HG03095 (cell line): ENCODE measurements at regions not wholly inside any gene's neighbourhood (a gene's known extent, or its start where the extent isn't known, plus 50 kb on each side); places are given as distances from the start of the nearest gene placed in this dataset.
A peak's percentile ranks its signal among the peaks of the same experiment; 100 is the strongest.
"Not testable (repeated sequence)": the region's sequence is repeated elsewhere in the genome, so short reads cannot be mapped to it uniquely, and the experiment has no call there.

Experiments
- ATAC-seq: cut with Tn5 transposase; IDR thresholded peaks from one replicate; pipeline ENCODE4 v1.9.1; 2021; ENCODE audit warnings: moderate library complexity; ENCODE audit not compliant: unreplicated experiment

DNA sequence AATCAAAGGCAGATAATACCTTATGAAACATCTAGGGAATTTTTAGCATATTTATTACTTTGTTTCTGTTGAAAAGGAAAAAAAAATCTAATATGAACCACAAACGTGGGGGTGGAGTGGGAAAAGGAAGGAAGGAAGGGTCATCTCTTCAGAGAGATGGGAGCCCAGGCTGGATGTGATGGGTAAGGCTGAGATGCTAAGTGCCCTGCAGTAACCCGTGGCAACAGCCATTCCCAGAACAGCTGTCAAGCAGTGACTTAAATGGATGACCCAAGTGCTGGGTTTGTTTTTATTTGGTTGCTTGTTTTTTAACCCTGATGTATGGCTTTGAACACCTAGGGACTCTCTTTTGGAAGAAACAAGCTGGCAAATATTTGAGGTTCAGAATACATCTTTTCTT, 50.7 kb upstream of the KLF7 start:
- ATAC-seq = no peak

DNA sequence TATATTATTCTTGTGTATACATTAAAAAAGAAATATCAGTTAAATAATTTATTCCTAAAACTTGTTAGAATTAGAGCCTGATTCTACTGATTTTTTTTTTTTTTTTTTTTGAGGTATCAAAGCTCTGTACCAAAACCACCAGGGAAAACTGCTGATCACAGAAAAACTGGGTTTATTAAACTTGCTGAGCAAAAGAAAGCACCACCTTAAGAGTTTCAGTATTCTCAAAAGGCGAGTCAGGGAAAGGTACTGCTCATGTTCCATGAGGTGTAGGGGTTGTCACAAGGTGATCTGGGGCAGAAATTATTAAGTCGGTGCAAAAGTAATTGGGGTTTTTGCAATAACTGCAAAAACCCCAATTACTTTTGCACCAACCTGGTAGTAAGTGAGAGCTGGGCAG, 51.7 kb upstream of the KLF7 start:
- ATAC-seq = no peak

DNA sequence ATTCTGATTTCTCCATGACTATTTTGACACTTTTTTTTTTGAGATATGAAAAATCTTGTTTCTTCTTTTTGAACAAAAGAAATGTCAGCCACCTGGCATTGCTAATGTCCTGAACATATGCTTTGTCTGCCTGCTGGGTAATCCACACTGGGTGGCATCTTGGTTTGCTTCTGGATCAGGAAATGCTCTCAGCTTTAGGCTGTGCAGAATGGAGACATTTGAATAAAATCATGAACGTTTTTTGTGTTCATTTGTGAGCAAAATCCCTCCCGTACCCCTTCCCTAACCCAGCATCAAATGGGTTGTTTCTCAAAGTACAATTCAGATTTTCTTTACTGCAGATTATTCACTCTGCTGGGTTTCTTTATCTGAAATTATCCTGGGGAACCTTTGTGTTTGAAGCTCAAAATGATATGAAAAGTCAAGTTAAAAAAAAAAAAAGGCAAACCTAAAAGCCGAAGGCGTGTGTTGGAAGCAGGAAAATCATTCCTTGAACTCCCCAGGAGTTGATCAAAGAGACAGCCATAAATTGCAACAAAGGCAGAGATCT, 53.4 kb upstream of the KLF7 start:
- no peak for ATAC-seq

DNA sequence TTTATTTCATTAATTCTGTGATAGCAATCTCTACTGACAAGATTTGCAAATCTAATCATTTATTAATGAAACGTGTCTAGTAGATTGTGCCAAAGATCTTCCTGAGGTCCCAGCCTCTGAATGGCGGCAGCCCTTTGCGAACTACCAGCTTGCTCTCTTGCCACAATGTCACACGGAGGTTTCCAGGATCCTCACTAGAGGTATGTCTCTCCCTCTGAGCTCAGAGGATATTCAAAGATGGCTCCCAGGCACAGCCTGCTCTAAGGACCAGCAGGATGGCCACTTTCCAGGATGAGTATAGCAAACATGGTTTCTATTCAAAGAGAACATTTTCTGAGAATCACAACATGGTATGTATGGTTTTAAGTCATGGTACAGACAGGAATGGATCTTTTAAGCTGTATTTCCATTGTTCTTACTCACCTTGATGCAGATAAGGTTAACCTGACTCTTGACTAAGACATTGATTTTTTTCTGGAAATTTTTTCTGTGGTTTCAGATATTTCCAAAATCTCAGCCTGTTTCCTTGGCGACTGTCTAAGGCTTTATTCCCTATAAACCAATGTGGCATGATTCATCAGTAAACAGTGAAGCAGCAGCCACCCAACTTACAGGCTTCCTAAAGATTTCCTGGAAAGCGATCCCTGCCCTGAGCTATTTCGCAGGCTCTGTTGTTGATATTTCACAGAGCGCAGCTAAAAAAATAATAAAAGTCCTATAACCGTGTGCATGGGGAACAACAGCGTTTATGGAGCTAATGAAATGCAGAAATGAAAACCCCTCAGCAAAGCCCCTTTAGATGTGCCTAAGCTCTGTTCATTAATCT, 54.1 kb upstream of the KLF7 start:
- no peak for ATAC-seq

DNA sequence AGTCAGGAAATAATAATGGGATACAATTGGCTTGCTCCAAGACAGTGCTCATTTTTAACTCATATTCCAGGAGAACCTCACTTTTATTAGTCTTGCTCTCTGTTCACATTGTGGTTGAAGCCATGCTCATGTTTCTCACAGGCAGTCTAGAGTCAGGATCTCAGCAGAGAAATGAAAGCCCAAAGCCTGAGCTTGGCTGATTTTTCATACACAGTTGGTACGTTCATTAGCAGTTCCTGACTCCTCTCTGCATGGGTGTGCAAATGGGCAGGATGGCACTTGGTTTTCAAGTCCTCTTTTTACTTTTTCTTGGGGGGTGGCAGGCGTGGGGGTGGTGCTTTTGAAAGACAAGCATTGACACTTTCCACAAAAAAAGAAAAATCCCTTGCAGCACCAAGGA, 56.0 kb upstream of the KLF7 start:
- no peak for ATAC-seq

DNA sequence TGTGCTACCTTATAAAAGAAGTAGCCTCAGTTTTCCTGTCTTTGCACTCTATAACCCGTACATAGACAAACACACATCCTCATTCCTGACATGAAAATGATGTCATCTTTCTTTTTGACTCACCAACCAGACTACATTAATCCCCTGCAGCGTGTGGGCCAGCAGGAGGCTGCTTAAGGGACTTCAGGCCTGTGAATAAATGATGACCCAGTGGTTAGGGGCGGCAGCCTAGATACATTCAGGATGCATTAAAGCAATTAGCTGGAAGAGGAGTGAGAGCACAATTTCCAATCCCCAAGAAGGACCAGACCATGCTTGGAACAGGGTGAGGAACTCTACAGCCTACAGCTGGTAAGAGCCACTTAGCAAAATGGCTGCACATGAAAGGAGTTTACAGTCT, 57.3 kb upstream of the KLF7 start:
- ATAC-seq = peak; percentile 93

DNA sequence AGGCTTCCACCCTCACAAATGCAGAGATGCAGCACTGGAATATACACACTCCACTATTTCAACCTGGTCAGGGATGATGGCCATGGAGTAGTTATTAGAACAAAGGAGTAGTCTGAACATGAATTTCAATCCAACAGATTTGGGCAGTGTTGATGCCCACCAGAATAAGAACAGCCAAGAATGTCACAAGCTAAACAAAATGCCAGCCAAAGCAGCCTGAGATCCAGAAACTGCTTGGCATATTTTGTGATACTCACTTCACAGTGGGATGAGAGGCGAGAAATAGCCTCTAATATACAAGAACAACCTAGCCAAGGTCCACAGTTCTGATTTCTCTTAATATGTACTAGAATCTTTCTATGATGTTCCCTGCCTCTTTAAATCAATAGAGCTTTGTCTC, 58.6 kb upstream of the KLF7 start:
- ATAC-seq = no peak

DNA sequence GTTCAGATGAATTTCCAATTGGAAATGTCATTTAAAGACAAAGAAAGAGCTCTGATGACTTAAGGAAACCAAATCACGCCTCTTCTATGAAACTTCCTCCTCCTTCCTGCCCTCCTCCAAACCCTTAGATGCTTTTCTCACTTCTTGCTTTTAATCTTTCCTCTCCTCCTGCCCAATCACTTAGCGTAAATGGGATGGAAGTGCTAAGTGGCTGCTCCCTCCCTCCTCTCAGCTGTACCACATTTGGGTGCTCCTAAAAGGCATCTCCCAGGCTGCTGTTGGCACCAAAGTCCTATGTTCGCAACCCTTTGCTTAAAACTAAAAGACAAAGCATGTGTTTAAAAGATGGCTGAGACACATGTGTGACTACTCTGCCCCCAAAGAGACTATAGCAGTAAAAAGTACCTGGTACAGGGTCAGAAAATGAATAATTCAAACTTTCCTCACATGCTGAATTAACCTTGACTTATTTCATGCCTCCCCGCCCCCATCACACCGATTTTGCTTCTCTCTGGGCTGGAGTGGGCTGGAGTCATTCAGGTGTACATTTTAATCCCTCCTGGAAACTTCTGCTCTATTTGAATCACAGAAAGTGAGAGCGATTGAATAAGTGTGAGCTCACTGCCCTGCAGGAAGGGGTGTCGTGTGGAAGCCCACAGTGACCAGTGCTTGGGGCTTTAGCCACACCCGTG, 59.2 kb upstream of the KLF7 start:
- ATAC-seq = no peak

DNA sequence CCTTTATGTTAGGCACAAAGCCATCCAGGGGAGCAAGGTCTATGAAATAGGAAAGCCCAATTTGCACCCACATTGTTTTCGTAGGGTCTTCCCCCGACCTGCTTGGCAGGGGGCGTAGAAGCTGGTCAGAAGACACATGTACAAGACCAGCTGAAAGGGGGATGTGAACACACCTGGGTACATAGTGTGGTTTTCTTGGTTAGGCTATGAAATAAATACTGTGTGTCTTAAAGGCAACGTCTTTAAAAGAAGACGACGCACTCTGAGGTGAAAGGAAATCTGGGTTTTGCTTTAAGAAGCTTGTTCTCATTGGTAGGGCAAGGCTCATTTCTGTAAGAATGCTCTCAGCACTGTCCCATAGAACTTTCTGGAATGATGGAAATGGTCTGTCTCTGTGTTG, 60.0 kb upstream of the KLF7 start:
- ATAC-seq = no peak

DNA sequence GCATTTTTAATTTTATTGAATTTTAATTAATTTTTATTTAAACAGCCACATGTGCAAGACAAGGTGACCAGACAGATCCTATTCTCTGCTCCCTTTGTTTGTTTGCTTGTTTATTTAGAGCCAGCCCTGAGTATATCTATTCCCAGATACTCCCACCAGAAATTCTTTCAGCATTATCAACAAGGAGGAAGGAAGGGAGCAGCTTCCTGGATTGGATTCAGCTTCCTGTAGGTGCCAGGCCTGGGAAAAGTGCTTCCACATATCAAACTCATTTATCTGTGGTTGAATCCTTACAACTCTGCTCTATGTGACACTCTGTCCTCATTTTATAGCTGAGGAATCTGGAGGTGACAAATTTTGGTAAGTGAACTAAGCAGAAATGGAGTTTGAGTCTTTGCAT, 60.5 kb upstream of the KLF7 start:
- no peak for ATAC-seq

DNA sequence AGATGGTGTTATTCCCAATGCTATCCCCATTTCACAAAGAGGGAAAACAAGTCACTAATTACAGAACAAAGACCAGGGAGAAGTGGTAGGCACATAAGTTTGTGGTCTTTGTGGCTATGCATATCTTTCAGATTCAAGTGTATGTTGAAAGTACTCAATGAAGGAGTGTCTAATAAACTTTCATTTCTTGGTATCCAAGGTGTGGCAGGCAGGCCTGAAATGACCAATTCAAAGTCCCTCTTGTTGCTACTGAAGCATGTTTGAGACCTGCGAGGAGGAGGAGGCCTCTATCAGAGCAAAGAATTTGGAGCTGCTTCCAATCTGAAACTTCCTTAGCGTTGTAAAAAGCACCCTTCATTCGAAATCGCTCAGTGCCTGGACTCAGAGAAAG, 60.9 kb upstream of the KLF7 start:
- no peak for ATAC-seq

DNA sequence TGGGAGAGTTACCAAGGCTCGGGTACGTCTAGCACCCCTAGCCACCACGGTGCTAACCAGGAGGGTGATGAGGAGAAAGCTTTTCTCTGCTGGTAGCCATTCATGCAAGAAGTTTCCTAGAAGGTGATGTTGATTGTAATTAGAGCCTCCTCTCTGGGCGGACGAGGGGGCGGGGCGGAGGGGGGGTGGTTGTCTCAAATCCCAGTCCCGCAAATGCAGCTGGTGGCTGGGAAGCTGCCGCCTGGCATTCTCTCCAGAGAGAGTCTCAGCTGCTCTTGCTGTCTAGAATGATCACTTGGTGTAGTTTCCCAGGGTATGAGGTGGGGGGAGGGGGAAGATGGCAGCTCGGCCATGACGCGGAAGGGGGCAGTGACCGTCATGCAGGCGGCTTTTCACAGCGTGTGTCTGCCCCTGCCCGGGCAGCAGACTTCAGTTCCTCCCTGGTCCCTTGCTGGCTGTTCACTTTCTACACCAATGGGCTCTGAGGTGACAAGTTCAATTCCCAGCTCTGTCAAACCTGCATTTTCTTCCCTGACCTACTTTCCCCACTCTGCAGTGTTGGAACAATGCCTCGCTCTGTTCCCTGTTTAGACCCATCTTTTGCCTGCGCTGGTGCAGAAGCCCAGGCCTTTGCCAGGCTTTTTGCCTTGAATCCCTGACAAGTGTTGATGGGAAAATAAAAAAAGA, 61.5 kb upstream of the KLF7 start:
- ATAC-seq = no peak

DNA sequence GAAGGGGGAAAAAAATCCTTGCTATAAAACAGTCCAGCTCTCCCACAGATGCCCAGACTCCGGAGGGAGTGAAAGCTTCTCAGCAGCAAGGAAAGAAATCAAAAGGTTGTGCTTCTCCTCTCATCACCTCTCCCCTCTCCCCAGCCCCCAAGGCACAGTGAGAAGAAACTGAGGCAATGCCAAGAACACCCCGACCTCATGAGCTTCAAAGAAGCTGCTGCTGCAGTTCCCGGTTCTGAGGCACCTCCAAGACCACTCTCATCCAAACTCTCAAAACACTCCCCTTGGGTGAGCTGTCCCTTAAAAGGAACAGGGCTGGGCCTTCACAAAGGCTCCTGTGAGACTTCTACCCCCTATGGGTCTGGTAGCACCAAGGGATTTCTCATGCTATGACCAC, 62.0 kb upstream of the KLF7 start:
- ATAC-seq = no peak

DNA sequence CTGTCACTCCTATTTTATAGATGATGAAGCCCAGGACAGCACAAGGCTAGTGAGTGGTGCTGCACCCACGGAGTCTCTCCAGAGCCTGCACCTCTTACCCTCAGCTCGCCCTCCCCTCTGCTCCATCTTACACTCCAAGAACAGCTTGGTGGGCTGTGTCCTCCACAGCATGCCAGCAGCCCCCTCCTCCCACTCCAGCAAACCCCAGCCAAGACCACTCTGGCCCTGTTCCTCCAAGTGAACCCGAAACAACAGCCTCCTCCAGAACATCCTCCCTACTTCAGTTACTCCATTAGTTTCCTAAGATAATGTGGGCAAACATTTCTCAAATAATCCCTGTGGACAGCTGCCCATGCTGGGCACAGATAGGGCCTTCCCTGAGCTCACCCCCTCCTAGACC, 62.7 kb upstream of the KLF7 start:
- no peak for ATAC-seq

DNA sequence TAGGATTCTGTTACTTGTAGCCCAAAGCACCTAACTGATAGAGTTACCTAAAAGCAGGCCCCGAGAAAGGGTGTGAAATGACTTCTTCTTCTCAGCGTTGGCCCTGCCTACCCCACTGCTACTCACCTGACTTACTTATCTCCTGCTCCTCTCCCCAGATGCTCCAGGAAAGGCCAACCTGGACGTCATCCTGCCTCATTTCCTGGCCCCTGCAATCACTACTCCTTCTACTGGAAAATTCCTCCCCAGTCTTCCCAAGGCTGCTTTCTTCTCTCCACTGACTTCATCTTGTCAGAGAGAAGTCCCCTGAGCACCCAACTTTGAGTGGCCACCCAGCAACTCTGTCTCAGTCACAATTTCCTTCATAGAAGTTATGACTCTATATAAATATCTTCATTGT, 63.4 kb upstream of the KLF7 start:
- ATAC-seq = no peak

DNA sequence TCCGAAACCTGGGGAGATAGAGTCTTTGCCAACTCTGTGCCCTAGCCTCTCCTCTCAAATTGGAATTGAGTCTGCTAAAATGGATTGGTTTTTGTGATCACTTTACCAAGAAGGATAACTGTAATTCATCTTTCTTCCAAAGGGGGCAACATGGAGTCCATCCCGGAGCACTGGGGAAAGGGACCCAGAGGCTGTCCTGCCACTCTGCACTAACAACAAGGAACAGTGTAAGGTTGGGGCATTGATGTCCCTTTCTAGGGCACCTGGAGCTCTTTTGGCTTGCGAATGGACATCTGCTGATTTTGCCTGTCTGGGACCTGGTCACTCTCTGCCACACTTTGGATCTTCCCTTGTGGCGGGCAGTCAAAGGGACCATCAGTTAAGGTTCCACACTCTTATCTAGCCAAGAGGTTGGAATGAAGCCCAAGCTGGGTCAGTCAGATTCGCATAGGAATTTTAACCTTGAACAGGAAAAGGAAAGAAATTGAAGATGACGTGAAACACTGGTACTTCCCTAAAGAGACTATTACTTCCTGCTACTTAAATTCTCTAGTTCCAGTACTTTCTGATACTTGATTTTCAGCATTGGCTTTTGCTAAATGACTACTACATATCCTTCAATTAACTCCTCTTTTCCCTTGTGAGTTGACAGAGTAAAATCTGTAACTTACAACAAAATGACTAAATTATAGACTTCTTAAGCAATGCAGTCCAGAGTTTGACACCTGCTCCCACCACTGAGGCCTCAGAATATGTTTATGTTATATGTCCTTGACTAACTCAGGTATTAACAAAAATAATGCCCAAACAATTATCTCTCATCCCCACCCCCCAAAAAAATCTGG, 64.7 kb upstream of the KLF7 start:
- ATAC-seq = no peak

DNA sequence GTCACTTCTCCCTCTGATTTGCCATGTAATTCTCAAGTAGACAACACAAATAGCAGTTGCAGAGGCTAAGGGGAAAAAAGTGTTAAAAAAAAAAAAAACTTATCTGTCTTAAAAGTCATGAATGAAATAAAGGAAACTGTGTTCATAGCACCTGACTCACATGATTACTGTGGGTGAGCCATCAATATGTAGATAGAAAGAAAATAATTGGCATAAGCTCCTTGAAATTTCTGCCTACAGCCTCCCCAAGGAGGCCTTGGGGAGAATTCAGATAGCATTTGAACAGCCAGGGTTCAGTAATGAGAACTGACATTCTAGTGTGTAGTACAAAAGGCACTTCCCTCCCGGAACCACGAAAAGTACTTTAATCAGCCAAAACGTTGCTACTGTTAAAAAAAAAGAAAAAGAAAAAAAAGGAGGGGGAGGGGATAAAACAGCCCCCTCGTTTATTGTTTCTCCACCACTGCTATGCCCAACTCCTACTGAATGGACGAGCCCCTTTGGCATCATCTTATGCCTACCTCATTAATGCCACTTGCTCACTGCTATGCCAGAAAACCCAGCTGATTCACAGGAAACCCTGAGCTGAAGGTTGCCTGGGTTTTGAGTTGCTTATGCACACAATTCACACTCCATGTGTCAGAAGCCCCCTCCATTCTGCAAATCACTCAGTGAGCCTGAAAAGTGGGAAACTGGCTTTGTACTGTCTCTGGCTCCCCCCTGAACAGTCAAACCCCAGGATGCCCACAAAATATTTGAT, 65.5 kb upstream of the KLF7 start:
- ATAC-seq = no peak

DNA sequence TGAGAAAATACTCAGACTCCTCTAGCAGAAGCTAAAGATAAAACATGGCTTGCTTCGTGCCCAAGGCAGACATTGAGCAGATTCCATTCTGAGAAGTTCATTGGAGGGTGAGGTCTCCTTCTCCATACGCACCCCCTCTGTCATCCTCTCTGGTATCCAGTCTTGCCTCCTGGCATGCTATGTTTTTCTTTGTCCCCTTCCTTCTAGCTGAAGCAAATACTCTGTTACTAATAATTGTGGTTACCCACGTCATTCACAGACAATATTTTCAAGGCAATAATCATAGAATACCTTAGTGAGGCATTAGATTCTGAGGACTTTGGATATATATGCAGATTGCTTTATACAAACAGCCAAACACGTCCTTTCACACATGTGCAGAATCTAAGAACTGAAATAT, 66.2 kb upstream of the KLF7 start:
- no peak for ATAC-seq

DNA sequence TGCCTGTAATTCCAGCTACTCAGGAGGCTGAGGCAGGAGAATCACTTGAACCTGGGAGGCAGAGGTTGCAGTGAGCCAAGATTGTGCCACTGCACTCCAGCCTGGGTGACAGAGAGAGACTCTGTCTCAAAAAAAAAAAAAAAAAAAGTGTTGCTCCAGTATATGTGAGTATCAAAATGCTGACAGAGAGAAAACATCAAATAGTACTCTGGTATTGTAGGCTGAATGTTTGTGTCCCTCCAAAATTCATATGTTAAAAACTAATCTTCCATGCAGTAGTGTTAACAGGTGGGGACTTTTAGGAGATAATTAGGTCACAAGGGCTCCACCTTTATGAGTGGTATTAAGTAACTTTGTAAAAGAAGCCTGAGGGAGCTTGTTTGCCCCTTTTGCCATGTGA, 67.4 kb upstream of the KLF7 start:
- not testable (repeated sequence) for ATAC-seq

DNA sequence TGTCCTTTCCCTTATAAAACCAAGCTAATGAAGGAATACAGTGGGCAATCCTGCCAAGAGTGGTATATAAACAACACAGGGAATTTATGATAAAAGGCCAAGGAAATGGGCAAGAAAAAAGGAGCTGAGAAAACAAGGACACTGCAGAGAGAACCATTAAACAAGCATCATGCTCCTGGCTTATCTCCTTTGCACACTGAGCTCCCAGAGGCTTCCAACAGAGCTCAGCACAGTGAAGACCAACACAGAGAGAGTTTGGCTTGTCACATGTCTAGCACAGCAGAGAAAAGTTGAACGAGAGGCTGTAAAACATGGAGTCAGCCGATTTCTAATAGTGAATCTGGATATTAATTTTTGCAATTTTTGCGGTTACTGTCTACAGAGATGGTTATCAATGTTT, 68.0 kb upstream of the KLF7 start:
- ATAC-seq = no peak
